ENCODE measurements at regions not wholly inside any gene's neighbourhood (a gene's known extent, or its start where the extent isn't known, plus 50 kb on each side); places are given as distances from the start of the nearest gene placed in this dataset.

DNA sequence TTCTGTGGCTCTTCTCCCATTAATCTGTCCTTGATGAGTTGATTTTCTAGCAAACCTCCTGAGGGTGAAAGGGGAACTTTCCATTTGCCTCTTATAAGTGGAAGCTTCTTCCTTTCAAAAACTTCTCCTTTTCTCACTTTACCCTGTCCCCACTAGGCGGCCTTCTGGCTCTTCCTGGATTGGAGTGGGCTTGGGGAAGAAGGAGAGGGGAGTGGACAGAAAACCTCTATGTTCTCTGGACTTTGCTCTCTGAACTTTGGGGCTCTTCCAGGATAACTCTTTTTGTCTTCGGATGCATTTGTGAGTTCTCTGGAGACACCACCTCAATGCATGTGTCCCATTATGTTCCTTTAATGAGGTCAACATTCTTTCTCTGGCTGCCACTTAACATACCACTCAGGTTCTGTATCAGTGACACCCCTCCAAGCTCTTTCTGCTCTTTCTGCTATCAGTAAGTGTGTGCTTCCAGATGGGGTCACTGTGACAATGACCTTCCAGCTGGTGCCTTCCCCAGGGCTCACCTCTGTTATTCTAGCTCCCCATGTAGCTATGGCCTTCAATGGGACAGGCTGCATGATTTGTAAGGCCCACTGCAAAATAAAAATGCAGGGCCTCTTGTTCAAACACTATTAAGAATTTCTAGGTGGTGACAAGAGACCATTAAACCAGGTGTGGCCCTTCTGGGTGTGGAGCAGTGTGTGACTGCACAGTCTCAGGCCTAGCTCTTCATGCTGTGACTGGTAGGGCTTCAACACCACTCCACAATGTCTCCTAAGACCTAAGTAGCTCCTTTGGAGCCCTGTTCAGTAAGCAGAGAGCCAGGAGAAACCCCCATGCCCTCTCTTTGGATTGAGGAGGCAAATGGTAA lies 389.2 kb downstream of the EFNB2 start (continued):
- TF ChIP-seq TSHZ1 (tag by site-specific recombination; IDR thresholded peaks at IDR 0.05; ENCODE audit: borderline replicate concordance) (no peak), ZNF184 (tag by site-specific recombination; IDR thresholded peaks at IDR 0.05) (no peak), ZBTB17 (tag by site-specific recombination; IDR thresholded peaks at IDR 0.05) (no peak)
- TF ChIP-seq, protein P1, sequence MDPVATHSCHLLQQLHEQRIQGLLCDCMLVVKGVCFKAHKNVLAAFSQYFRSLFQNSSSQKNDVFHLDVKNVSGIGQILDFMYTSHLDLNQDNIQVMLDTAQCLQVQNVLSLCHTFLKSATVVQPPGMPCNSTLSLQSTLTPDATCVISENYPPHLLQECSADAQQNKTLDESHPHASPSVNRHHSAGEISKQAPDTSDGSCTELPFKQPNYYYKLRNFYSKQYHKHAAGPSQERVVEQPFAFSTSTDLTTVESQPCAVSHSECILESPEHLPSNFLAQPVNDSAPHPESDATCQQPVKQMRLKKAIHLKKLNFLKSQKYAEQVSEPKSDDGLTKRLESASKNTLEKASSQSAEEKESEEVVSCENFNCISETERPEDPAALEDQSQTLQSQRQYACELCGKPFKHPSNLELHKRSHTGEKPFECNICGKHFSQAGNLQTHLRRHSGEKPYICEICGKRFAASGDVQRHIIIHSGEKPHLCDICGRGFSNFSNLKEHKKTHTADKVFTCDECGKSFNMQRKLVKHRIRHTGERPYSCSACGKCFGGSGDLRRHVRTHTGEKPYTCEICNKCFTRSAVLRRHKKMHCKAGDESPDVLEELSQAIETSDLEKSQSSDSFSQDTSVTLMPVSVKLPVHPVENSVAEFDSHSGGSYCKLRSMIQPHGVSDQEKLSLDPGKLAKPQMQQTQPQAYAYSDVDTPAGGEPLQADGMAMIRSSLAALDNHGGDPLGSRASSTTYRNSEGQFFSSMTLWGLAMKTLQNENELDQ (tag by site-specific recombination; IDR thresholded peaks at IDR 0.05; ENCODE audit: low read depth): no peak
- TF ChIP-seq, protein P2, sequence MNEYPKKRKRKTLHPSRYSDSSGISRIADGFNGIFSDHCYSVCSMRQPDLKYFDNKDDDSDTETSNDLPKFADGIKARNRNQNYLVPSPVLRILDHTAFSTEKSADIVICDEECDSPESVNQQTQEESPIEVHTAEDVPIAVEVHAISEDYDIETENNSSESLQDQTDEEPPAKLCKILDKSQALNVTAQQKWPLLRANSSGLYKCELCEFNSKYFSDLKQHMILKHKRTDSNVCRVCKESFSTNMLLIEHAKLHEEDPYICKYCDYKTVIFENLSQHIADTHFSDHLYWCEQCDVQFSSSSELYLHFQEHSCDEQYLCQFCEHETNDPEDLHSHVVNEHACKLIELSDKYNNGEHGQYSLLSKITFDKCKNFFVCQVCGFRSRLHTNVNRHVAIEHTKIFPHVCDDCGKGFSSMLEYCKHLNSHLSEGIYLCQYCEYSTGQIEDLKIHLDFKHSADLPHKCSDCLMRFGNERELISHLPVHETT (tag by site-specific recombination; IDR thresholded peaks at IDR 0.05): no peak

DNA sequence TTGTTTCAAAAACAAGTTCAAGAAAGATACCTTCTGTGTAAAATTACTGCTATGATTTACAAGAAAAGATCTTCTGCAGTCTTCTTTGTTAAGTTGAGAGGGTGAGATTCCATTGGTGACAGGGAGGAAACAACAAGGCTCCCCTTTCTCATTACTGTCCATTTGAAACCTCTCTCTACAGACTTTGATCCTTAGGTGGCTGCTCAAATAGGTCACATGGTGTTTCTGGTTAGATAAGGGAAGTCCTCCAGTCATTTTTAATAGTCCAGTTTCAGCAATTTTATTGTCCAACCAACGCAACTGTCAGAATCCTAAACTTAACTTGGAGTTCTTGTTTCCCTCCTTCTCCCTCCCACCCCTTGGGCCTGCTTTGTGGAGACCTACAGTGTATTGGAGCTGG lies 390.4 kb downstream of the EFNB2 start:
- Histone ChIP-seq H3K9me3 (ENCODE audit: control insufficient read depth, insufficient read depth, low read depth, low read length) (no peaks in the 10 kb centered on the region), H3K27ac (ENCODE audit: extremely low read depth, low read depth, low read length) (no peak overlapping the region), H3K4me3 (ENCODE audit: low read depth, low read length) (no peak overlapping the region), H3K4me1 (ENCODE audit: control insufficient read depth, insufficient read depth, low read length) (no peaks in the 10 kb centered on the region), H3K36me3 (ENCODE audit: control insufficient read depth in 2 of 2, insufficient read depth in 1 of 2, low read length in 2 of 2) (no peaks in the 10 kb centered on the region)
- no peak for TF ChIP-seq ZNF394 (tag by site-specific recombination; IDR thresholded peaks at IDR 0.05; ENCODE audit: borderline replicate concordance)
- no peak for TF ChIP-seq ZNF548 (tag by site-specific recombination; IDR thresholded peaks at IDR 0.05)
- TF ChIP-seq ZNF585B (tag by site-specific recombination; IDR thresholded peaks at IDR 0.05): no peak
- TF ChIP-seq ZNF221 (tag by site-specific recombination; IDR thresholded peaks at IDR 0.05; ENCODE audit: borderline replicate concordance): no peak
- no peak for TF ChIP-seq ZNF747 (tag by site-specific recombination; IDR thresholded peaks at IDR 0.05)
- TF ChIP-seq SP3 (tag by site-specific recombination; IDR thresholded peaks at IDR 0.05): no peak
- no peak for TF ChIP-seq ZSCAN4 (tag by site-specific recombination; IDR thresholded peaks at IDR 0.05)
- TF ChIP-seq ZNF660 (tag by site-specific recombination; IDR thresholded peaks at IDR 0.05): no peak
- TF ChIP-seq, protein P3, sequence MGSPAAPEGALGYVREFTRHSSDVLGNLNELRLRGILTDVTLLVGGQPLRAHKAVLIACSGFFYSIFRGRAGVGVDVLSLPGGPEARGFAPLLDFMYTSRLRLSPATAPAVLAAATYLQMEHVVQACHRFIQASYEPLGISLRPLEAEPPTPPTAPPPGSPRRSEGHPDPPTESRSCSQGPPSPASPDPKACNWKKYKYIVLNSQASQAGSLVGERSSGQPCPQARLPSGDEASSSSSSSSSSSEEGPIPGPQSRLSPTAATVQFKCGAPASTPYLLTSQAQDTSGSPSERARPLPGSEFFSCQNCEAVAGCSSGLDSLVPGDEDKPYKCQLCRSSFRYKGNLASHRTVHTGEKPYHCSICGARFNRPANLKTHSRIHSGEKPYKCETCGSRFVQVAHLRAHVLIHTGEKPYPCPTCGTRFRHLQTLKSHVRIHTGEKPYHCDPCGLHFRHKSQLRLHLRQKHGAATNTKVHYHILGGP (tag by site-specific recombination; IDR thresholded peaks at IDR 0.05): no peak
- TF ChIP-seq ZNF324 (tag by site-specific recombination; IDR thresholded peaks at IDR 0.05): no peak
- TF ChIP-seq ZNF335 (tag by site-specific recombination; conservative IDR thresholded peaks at IDR 0.05): no peak
- no peak for TF ChIP-seq ZFP3 (tag by site-specific recombination; IDR thresholded peaks at IDR 0.05; ENCODE audit: low read depth)
- TF ChIP-seq ZNF121 (tag by site-specific recombination; IDR thresholded peaks at IDR 0.05): no peak
- CTCF ChIA-PET: interaction anchor here (1.9 kb wide), 1 partner anchor 11 kb away, joined by 8 read pairs; no protein-coding TSS in a partner anchor
- POLR2A ChIA-PET: no interaction called here
